Lower lobe of right lung (tissue), 2 donors: ENCODE measurements at regions not wholly inside any gene's neighbourhood (a gene's known extent, or its start where the extent isn't known, plus 50 kb on each side); places are given as distances from the start of the nearest gene placed in this dataset.

Source experiments
- ATAC-seq, 2 donors: fragments of 200-7000 bp; cut with Tn5 transposase; one replicate each; pipeline ENCODE4 v1.9.1; 2020 to 2022; ENCODE audit warnings: mild to moderate bottlenecking in 2 of 2, moderate library complexity in 2 of 2
- DNase-seq: peaks from one replicate; pipeline ENCODE4 v3.0.0-alpha.2; 2020
- H3K27ac ChIP-seq: fragments of 200-600 bp; one replicate; pipeline ENCODE4 v1.8.0; 2022
- H3K27me3 ChIP-seq: fragments of 200-600 bp; one replicate; pipeline ENCODE4 v1.8.0; 2022; ENCODE audit warnings: low read depth
- H3K36me3 ChIP-seq: fragments of 200-600 bp; one replicate; pipeline ENCODE4 v1.8.0; 2022; ENCODE audit warnings: mild to moderate bottlenecking
- H3K4me1 ChIP-seq: fragments of 200-600 bp; one replicate; pipeline ENCODE4 v1.8.0; 2022
- H3K4me3 ChIP-seq: fragments of 200-600 bp; one replicate; pipeline ENCODE4 v1.8.0; 2022; ENCODE audit warnings: mild to moderate bottlenecking
- H3K9me3 ChIP-seq: fragments of 200-600 bp; one replicate; pipeline ENCODE4 v1.8.0; 2022
- intact Hi-C: fragments of 100-400 bp; cut with DNase I; formaldehyde crosslinking; loops from one replicate; pipeline ENCODE4 v1.11.0; 2022
- TF ChIP-seq, protein P1 (sequence below): fragments of 200-600 bp; IDR thresholded peaks from one replicate; pipeline ENCODE4 v1.8.0; 2022; ENCODE audit warnings: antibody characterized with exemption, mild to moderate bottlenecking
- donor health status: DM: no; HTN: yes; CAD: no; lungs with severe emphysema.

DNA sequence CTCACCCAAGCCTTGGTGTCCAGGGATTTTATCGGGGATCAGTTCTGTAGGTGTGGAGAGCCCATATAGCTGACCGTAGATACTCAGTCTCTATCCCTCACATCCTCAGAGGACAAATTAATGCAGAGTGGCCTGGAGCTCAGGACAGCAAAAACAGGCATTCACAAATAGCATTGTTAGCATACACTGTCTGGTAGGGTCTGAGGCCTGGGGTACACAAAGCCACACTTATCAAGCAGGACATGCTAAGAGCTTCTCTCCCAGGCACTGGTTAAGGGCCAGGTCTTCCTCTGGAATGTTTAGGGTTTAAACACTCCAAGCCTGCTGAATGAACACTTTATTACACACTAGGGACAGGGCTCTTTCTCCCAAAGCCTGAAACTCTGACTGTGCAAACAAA is 253.2 kb downstream of the NEDD1 start:
- Histone ChIP-seq H3K9me3 (no peaks in the 10 kb centered on the region), H3K27ac (no peak overlapping the region), H3K36me3 (no peaks in the 10 kb centered on the region), H3K4me3 (no peak overlapping the region), H3K4me1 (no peaks in the 10 kb centered on the region), H3K27me3 (no peaks in the 10 kb centered on the region)
- ATAC-seq (no peak), DNase-seq (no peak)
- intact Hi-C loops: no loop called here
- TF ChIP-seq, protein P1, sequence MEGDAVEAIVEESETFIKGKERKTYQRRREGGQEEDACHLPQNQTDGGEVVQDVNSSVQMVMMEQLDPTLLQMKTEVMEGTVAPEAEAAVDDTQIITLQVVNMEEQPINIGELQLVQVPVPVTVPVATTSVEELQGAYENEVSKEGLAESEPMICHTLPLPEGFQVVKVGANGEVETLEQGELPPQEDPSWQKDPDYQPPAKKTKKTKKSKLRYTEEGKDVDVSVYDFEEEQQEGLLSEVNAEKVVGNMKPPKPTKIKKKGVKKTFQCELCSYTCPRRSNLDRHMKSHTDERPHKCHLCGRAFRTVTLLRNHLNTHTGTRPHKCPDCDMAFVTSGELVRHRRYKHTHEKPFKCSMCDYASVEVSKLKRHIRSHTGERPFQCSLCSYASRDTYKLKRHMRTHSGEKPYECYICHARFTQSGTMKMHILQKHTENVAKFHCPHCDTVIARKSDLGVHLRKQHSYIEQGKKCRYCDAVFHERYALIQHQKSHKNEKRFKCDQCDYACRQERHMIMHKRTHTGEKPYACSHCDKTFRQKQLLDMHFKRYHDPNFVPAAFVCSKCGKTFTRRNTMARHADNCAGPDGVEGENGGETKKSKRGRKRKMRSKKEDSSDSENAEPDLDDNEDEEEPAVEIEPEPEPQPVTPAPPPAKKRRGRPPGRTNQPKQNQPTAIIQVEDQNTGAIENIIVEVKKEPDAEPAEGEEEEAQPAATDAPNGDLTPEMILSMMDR: no peak

DNA sequence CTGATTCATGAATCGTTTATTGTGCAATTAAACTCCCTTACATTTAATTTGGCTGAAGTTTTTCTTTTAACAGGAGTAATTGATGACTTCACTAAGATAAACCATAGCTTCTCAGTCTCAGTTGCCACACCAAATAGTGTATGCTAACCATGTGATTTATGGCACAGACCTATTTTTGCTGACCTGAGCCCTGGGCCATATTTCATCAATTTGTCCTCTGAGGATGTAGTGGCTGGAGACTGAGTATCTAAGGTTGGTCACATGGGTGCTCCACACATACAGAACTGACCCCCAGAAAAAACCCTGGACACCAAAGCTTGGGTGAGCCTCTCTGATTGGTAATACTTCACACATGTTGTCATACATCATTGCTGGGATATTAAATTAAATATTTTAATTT is 255.1 kb downstream of the NEDD1 start:
- H3K4me3 ChIP-seq: no peak overlapping the region
- no peak for DNase-seq
- ATAC-seq: no peak
- no peak overlapping the region for H3K27ac ChIP-seq
- H3K36me3 ChIP-seq: no peaks in the 10 kb centered on the region
- H3K27me3 ChIP-seq: no peaks in the 10 kb centered on the region
- H3K4me1 ChIP-seq: no peaks in the 10 kb centered on the region
- H3K9me3 ChIP-seq: no peaks in the 10 kb centered on the region
- TF ChIP-seq, protein P1: no peak
- intact Hi-C loops: no loop called here

DNA sequence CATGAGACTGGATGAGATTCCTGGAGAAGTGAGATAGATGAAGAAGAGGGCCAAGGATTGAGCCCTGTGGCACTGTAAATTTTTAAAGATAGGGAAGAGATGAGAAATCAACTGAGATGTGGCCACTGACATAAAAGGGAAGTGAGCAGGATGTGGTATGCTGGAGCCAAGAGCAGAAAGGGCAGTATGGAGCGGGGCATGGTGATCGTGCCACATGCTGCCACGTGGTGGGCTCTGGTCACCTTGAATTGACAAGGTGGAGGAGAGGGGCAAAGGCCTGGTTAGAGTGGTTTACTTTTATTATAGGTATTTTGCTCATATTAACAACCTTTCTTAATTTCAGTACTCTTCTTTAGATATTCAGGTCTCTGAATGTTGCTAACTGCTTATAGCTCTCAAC is 257.9 kb downstream of the NEDD1 start:
- no peaks in the 10 kb centered on the region for H3K27me3 ChIP-seq
- no peaks in the 10 kb centered on the region for H3K4me1 ChIP-seq
- no peaks in the 10 kb centered on the region for H3K36me3 ChIP-seq
- no peak overlapping the region for H3K27ac ChIP-seq
- H3K4me3 ChIP-seq: no peak overlapping the region
- DNase-seq (no peak), ATAC-seq (no peak)
- intact Hi-C loops: no loop called here
- H3K9me3 ChIP-seq: no peaks in the 10 kb centered on the region
- TF ChIP-seq, protein P1: no peak

DNA sequence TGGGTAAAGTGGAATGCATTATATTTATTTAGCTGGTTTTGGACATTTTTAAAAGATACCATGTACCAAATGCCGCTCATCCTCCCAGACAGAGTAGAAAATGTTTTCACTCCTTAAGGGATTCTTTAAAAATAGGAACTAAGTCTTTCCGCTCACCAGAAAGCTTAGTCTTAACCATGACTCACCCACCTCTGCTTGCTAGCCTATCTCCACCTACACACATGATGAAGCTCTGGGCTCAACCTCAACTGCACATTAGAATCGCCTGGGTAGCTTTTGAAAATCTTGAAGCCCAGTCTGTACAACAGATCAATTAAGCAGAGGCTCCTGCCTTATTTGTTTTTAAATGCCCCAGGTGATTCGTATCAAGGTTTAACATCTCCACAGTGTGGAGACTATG is 260.5 kb downstream of the NEDD1 start:
- H3K27ac ChIP-seq: no peak overlapping the region
- H3K4me1 ChIP-seq: no peaks in the 10 kb centered on the region
- ATAC-seq (no peak), DNase-seq (no peak)
- TF ChIP-seq, protein P1: no peak
- no peaks in the 10 kb centered on the region for H3K36me3 ChIP-seq
- intact Hi-C loops: no loop called here
- H3K27me3 ChIP-seq: no peaks in the 10 kb centered on the region
- H3K9me3 ChIP-seq: no peaks in the 10 kb centered on the region
- no peak overlapping the region for H3K4me3 ChIP-seq

DNA sequence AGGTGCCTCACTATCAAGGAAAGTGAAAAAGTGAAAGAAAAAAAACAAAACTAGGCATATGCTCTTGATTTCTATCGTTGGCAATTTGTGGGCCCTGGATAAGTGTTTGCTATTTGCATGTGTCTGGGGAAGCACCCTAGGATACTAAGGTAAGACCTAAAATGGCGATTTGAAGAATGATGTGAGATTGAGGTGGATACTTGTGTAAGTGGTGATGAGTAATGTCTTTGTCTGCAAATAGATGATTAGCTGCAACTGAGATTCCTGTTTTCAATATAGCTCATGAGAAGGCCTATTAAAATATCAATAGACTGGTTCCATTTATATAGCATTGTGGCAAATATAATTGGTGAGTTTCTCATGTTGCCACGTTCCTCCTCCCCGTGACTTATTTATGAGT is 261.7 kb downstream of the NEDD1 start:
- TF ChIP-seq, protein P1: no peak
- intact Hi-C loops: no loop called here
- Histone ChIP-seq H3K9me3 (no peaks in the 10 kb centered on the region), H3K4me1 (no peaks in the 10 kb centered on the region), H3K4me3 (no peak overlapping the region), H3K36me3 (no peaks in the 10 kb centered on the region), H3K27me3 (no peaks in the 10 kb centered on the region), H3K27ac (no peak overlapping the region)
- no peak for DNase-seq
- no peak for ATAC-seq
